ENCODE measurements at regions not wholly inside any gene's neighbourhood (a gene's known extent, or its start where the extent isn't known, plus 50 kb on each side); places are given as distances from the start of the nearest gene placed in this dataset.

GRCh38 chr1:195294911-195295310 is 1313.3 kb downstream of the KCNT2 start:
- Histone ChIP-seq H3K27me3 (no peaks in the 10 kb centered on the region), H3K9me3 (no peaks in the 10 kb centered on the region), H3K36me3 (no peaks in the 10 kb centered on the region), H3K4me1 (no peaks in the 10 kb centered on the region), H3K27ac (no peak overlapping the region), H3K4me3 (no peak overlapping the region)
- TF ChIP-seq POLR2A (IDR thresholded peaks at IDR 0.05) (no peak), CTCF (IDR thresholded peaks at IDR 0.05) (no peak), EP300 (IDR thresholded peaks at IDR 0.05) (no peak)
- 89 to 90% methylated on average over 3 of the region's 3 CpGs for WGBS, 2 donors
- DNase-seq (ENCODE audit: low spot score in 2 of 2) = no peak

GRCh38 chr1:195278644-195279043 is 1329.6 kb downstream of the KCNT2 start:
- H3K4me3 ChIP-seq = no peak overlapping the region
- DNase-seq (ENCODE audit: low spot score in 2 of 2) = no peak
- WGBS, 2 donors = 84 to 85% methylated on average over 1 of the region's 1 CpG
- H3K4me1 ChIP-seq = no peaks in the 10 kb centered on the region
- no peaks in the 10 kb centered on the region for H3K27me3 ChIP-seq
- no peak for TF ChIP-seq EP300 (IDR thresholded peaks at IDR 0.05)
- TF ChIP-seq CTCF (IDR thresholded peaks at IDR 0.05) = no peak
- no peak overlapping the region for H3K27ac ChIP-seq
- no peaks in the 10 kb centered on the region for H3K36me3 ChIP-seq
- H3K9me3 ChIP-seq = no peaks in the 10 kb centered on the region

GRCh38 chr1:195275710-195276109 is 1332.5 kb downstream of the KCNT2 start:
- Histone ChIP-seq H3K4me3 (no peak overlapping the region), H3K9me3 (no peaks in the 10 kb centered on the region), H3K36me3 (no peaks in the 10 kb centered on the region), H3K4me1 (no peaks in the 10 kb centered on the region), H3K27me3 (no peaks in the 10 kb centered on the region), H3K27ac (no peak overlapping the region)
- DNase-seq (ENCODE audit: low spot score in 2 of 2) = no peak
- 47 to 63% methylated on average over 2 of the region's 2 CpGs for WGBS, 2 donors
- TF ChIP-seq POLR2A (IDR thresholded peaks at IDR 0.05) (no peak), CTCF (IDR thresholded peaks at IDR 0.05) (no peak), EP300 (IDR thresholded peaks at IDR 0.05) (no peak)

GRCh38 chr1:195251900-195252299 is 1356.3 kb downstream of the KCNT2 start:
- WGBS, 2 donors = 86 to 89% methylated on average over 4 of the region's 4 CpGs
- no peak overlapping the region for H3K27ac ChIP-seq
- no peaks in the 10 kb centered on the region for H3K36me3 ChIP-seq
- H3K4me3 ChIP-seq = no peak overlapping the region
- TF ChIP-seq EP300 (IDR thresholded peaks at IDR 0.05) (no peak), POLR2A (IDR thresholded peaks at IDR 0.05) (no peak), CTCF (IDR thresholded peaks at IDR 0.05) (no peak)
- no peak for DNase-seq (ENCODE audit: low spot score in 2 of 2)
- no peaks in the 10 kb centered on the region for H3K9me3 ChIP-seq
- no peaks in the 10 kb centered on the region for H3K4me1 ChIP-seq
- H3K27me3 ChIP-seq = no peaks in the 10 kb centered on the region

- 90 to 94% methylated on average over 3 of the region's 3 CpGs for WGBS, 2 donors
- no peak for DNase-seq (ENCODE audit: low spot score in 2 of 2)
- no peaks in the 10 kb centered on the region for H3K4me1 ChIP-seq
- TF ChIP-seq POLR2A (IDR thresholded peaks at IDR 0.05) = no peak
- H3K27me3 ChIP-seq = no peaks in the 10 kb centered on the region
- H3K27ac ChIP-seq = no peak overlapping the region
- no peaks in the 10 kb centered on the region for H3K36me3 ChIP-seq
- H3K9me3 ChIP-seq = no peaks in the 10 kb centered on the region
- H3K4me3 ChIP-seq = no peak overlapping the region
These were observed 1364.7 kb downstream of the KCNT2 start for GRCh38 chr1:195243492-195243891.

- DNase-seq (ENCODE audit: low spot score in 2 of 2) = no peak
- TF ChIP-seq POLR2A (IDR thresholded peaks at IDR 0.05) (no peak), EP300 (IDR thresholded peaks at IDR 0.05) (no peak), CTCF (IDR thresholded peaks at IDR 0.05) (no peak)
- Histone ChIP-seq H3K4me3 (no peak overlapping the region), H3K27ac (no peak overlapping the region), H3K36me3 (no peaks in the 10 kb centered on the region), H3K9me3 (peaks cover 0 to 14% (median 0%) of the 10 kb centered on the region in 4 donors), H3K27me3 (no peaks in the 10 kb centered on the region), H3K4me1 (no peaks in the 10 kb centered on the region)
- 91 to 93% methylated on average over 3 of the region's 3 CpGs for WGBS, 2 donors
These were observed 1367.2 kb downstream of the KCNT2 start for GRCh38 chr1:195241066-195241465.
